Cardiac fibroblast (primary cell): ENCODE measurements at regions not wholly inside any gene's neighbourhood (a gene's known extent, or its start where the extent isn't known, plus 50 kb on each side); places are given as distances from the start of the nearest gene placed in this dataset.

ENCODE experiments used
- DNase-seq, 2 donors: peaks; one replicate each; pipeline versions ENCODE4 v3.0.0 to v3.0.0-alpha.2; 2010; ENCODE audit warnings: low read depth in 2 of 2
- H3K4me3 ChIP-seq, 2 donors: replicated peaks in 1 of 2; 1 replicate in 1 of 2; 2 replicates in 1 of 2; pipeline ENCODE4 v1.5.1; 2011; ENCODE audit warnings: low read depth in 2 of 2, low read length in 2 of 2, mild to moderate bottlenecking in 2 of 2, moderate library complexity in 1 of 2
- CTCF ChIP-seq: IDR thresholded peaks from one replicate; pipeline ENCODE4 v1.5.1; 2011; ENCODE audit warnings: low read depth, mild to moderate bottlenecking, low read length, inconsistent platforms

GRCh38 chr4:127143460-127144195, 489.1 kb upstream of the INTU start:
- H3K4me3 ChIP-seq: no peak overlapping the region
- no peak for TF ChIP-seq CTCF
- DNase-seq: peak; percentile 53 to 71

- TF ChIP-seq CTCF: no peak
- no peak for DNase-seq
These were observed 487.7 kb upstream of the INTU start for GRCh38 chr4:127145006-127145540.

GRCh38 chr4:127148165-127148564, 484.6 kb upstream of the INTU start:
- H3K4me3 ChIP-seq: no peak overlapping the region
- no peak for TF ChIP-seq CTCF
- no peak for DNase-seq

More at GRCh38 chr4:127145006-127145540, 487.7 kb upstream of the INTU start:
- H3K4me3 ChIP-seq: no peak overlapping the region

- no peak for TF ChIP-seq CTCF
- DNase-seq: no peak
- no peak overlapping the region for H3K4me3 ChIP-seq
These were observed 483.7 kb upstream of the INTU start for GRCh38 chr4:127149086-127149485.

- TF ChIP-seq CTCF: no peak
- H3K4me3 ChIP-seq: no peak overlapping the region
- DNase-seq: no peak
These were observed 480.8 kb upstream of the INTU start for GRCh38 chr4:127151941-127152340.

- no peak overlapping the region for H3K4me3 ChIP-seq
- DNase-seq: no peak
- no peak for TF ChIP-seq CTCF
These were observed 477.6 kb upstream of the INTU start for GRCh38 chr4:127155116-127155515.
